RCC 7860 (cell line): ENCODE measurements at regions not wholly inside any gene's neighbourhood (a gene's known extent, or its start where the extent isn't known, plus 50 kb on each side); places are given as distances from the start of the nearest gene placed in this dataset.

Source experiments
- DNase-seq: peaks from one replicate; pipeline ENCODE4 v3.0.0-alpha.2; 2015; ENCODE audit warnings: low spot score
- FAIRE-seq: peaks from 2 replicates; lab custom pipeline; 2012; peaks lifted over from hg19 to GRCh38; lab: Jason Lieb, UNC

- FAIRE-seq (no peak), DNase-seq (no peak)
Measured at GRCh38 chr5:5816960-5817359, 394.5 kb downstream of the ICE1 start.

GRCh38 chr5:5813441-5813840 is 391.0 kb downstream of the ICE1 start:
- DNase-seq (no peak), FAIRE-seq (no peak)

- no peak for FAIRE-seq
- no peak for DNase-seq
Measured at GRCh38 chr5:5810461-5810860, 388.0 kb downstream of the ICE1 start.

- FAIRE-seq = no peak
- no peak for DNase-seq
Measured at GRCh38 chr5:5805916-5806315, 383.4 kb downstream of the ICE1 start.

GRCh38 chr5:5804478-5805233 is 382.2 kb downstream of the ICE1 start:
- FAIRE-seq = no peak
- DNase-seq = no peak

- FAIRE-seq = no peak
- DNase-seq = no peak
Measured at GRCh38 chr5:5800801-5801761, 378.6 kb downstream of the ICE1 start.

GRCh38 chr5:5799826-5800225 is 377.3 kb downstream of the ICE1 start:
- no peak for DNase-seq
- no peak for FAIRE-seq

- no peak for FAIRE-seq
- DNase-seq = no peak
Measured at GRCh38 chr5:5799229-5799628, 376.8 kb downstream of the ICE1 start.

GRCh38 chr5:5798462-5798861 is 376.0 kb downstream of the ICE1 start:
- FAIRE-seq = no peak
- no peak for DNase-seq

- FAIRE-seq (no peak), DNase-seq (no peak)
Measured at GRCh38 chr5:5798041-5798440, 375.6 kb downstream of the ICE1 start.

GRCh38 chr5:5795074-5795771 is 372.7 kb downstream of the ICE1 start:
- DNase-seq (no peak), FAIRE-seq (no peak)

- DNase-seq = no peak
- no peak for FAIRE-seq
Measured at GRCh38 chr5:5794118-5794560, 371.7 kb downstream of the ICE1 start.

GRCh38 chr5:5793242-5794117 is 371.0 kb downstream of the ICE1 start:
- FAIRE-seq = no peak
- DNase-seq = no peak

GRCh38 chr5:5792106-5792505 is 369.6 kb downstream of the ICE1 start:
- FAIRE-seq = no peak
- no peak for DNase-seq

GRCh38 chr5:5788793-5789192 is 366.3 kb downstream of the ICE1 start:
- FAIRE-seq = no peak
- DNase-seq = no peak

GRCh38 chr5:5787373-5787772 is 364.9 kb downstream of the ICE1 start:
- DNase-seq (no peak), FAIRE-seq (no peak)

- DNase-seq (no peak), FAIRE-seq (no peak)
Measured at GRCh38 chr5:5784101-5784500, 361.6 kb downstream of the ICE1 start.

- DNase-seq = no peak
- no peak for FAIRE-seq
Measured at GRCh38 chr5:5783021-5783420, 360.5 kb downstream of the ICE1 start.

GRCh38 chr5:5782402-5782801 is 359.9 kb downstream of the ICE1 start:
- FAIRE-seq = no peak

GRCh38 chr5:5781335-5781734 is 358.9 kb downstream of the ICE1 start:
- DNase-seq = no peak
- FAIRE-seq = no peak

More at GRCh38 chr5:5782402-5782801, 359.9 kb downstream of the ICE1 start:
- no peak for DNase-seq
